ENCODE measurements at regions not wholly inside any gene's neighbourhood (a gene's known extent, or its start where the extent isn't known, plus 50 kb on each side); places are given as distances from the start of the nearest gene placed in this dataset.
"Not testable (repeated sequence)": the region's sequence is repeated elsewhere in the genome, so short reads cannot be mapped to it uniquely, and the experiment has no call there.

- intact Hi-C loops (cut with micrococcal nuclease), result no loop called here
Measured at GRCh38 chr10:91002656-91003055, 81.8 kb upstream of the ANKRD1 start.

DNA sequence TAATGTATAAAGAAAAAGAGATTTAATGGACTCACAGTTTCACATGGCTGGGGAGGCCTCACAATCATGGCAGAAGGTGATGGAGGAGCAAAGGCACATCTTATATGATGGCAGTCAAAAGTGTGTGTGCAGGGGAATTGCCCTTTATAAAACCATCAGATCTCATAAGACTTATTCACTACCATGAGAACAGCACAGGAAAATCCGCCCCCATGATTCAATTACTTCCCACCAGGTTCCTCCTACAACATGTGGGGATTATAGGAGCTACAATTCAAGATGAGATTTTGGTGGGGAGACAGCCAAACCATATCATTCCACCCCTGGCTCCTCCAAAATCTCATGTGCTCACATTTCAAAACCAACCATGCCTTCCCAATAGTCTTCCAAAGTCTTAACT is 82.5 kb upstream of the ANKRD1 start:
- intact Hi-C loops (cut with micrococcal nuclease), result not testable (repeated sequence)

- intact Hi-C loops (cut with micrococcal nuclease), result loop anchor here (5.0 kb wide), 2 partner anchors 367 to 1587 kb away; partner anchors contain the start of gene KIF11
Measured at GRCh38 chr10:91005276-91005675, 84.4 kb upstream of the ANKRD1 start.

GRCh38 chr10:91006001-91006751 is 85.3 kb upstream of the ANKRD1 start:
- intact Hi-C loops (cut with micrococcal nuclease), result loop anchor here (1.0 to 5.0 kb wide), 17 partner anchors 28 to 1586 kb away; partner anchors contain the start of genes HECTD2, KIF11 and RPP30

GRCh38 chr10:91006752-91007346 is 86.0 kb upstream of the ANKRD1 start:
- intact Hi-C loops (cut with micrococcal nuclease), result loop anchor here (1.0 to 5.0 kb wide), 17 partner anchors 27 to 1585 kb away; partner anchors contain the start of genes HECTD2, KIF11 and RPP30

- intact Hi-C loops (cut with micrococcal nuclease), result loop anchor here (2.0 to 5.0 kb wide), 4 partner anchors 137 to 1585 kb away; partner anchors contain the start of genes KIF11 and RPP30
Measured at GRCh38 chr10:91007655-91008054, 86.8 kb upstream of the ANKRD1 start.

DNA sequence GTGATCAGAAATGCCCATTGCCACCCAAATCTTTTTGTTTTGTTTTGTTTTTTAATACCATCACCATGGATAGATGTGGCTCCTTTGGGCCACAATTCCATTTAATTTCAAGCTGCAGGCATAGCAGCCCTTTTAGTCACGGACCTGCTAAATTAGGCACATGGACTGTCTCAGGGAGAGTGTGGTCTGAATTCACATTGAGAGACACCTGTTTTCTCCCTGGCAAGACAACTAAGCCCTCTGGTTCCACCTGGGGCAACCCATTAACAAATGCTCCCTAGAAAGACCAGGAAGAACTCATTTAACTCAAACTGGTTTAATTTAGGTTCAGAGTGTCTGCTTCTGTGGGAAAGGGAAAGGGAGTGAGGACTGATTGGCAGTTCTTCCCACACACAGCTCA is 88.2 kb upstream of the ANKRD1 start:
- intact Hi-C loops (cut with micrococcal nuclease), result loop anchor here (5.0 kb wide), 2 partner anchors 363 to 1583 kb away; partner anchors contain the start of gene KIF11

DNA sequence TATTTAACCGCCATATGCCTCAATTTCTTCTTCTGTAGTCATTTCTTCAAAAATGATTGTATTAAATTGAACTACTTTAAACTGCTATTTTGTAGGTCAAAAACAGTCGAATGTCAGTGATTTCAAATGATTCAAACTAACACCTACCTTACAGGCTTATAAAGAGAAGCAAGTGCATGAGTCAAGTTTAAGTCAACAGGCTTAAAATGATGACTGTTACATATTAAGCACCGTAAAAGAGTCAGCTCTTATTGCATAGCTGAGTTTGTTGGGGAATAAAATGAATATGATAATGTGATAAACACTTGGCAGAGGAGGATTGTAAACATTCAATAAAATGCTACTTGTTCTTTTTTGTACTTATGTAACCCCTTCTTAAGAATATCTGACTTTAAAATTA is 90.1 kb upstream of the ANKRD1 start:
- intact Hi-C loops (cut with micrococcal nuclease), result no loop called here

DNA sequence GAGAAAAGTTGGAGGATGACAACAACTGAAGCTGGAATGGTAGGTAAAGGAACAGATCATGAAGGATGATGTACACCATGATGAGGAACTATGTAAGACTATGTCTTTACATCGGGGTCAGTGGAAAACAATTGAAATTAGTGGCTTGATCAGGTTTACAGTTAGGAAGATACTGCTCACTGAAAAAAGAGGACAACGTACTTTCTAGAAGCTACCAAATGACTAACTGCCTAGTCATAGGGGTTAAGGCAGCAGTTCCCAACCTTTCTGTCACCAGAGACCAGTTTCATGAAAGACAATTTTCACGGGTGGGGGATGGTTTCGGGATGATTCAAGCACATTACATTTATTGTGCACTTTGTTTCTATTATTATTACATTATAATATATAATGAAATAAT is 91.6 kb upstream of the ANKRD1 start:
- intact Hi-C loops (cut with micrococcal nuclease), result no loop called here

GRCh38 chr10:91013985-91014384 is 93.1 kb upstream of the ANKRD1 start:
- intact Hi-C loops (cut with micrococcal nuclease), result no loop called here

GRCh38 chr10:91017198-91017597 is 96.3 kb upstream of the ANKRD1 start:
- intact Hi-C loops (cut with micrococcal nuclease), result no loop called here

DNA sequence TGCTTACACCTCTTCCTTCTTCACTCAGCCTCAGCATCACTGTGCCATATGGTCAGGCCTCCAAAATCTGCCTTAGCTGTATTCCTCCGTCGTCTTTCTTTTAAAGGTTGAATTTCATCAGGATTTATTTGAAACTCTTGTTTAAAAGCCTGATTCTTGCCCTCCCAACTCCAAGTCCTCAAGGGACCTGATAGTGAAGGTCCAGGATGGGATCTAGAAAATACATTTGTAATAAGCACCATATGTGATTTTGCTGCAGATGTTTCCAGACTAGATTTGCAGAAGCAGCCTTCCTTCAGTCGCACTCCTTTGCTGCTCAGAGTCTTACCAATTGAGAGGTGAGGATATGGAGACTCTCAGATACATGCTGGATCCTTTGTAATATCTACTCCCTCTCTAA is 101.0 kb upstream of the ANKRD1 start:
- intact Hi-C loops (cut with micrococcal nuclease), result no loop called here

- intact Hi-C loops (cut with micrococcal nuclease), result no loop called here
Measured at GRCh38 chr10:91022390-91022789, 101.5 kb upstream of the ANKRD1 start.

DNA sequence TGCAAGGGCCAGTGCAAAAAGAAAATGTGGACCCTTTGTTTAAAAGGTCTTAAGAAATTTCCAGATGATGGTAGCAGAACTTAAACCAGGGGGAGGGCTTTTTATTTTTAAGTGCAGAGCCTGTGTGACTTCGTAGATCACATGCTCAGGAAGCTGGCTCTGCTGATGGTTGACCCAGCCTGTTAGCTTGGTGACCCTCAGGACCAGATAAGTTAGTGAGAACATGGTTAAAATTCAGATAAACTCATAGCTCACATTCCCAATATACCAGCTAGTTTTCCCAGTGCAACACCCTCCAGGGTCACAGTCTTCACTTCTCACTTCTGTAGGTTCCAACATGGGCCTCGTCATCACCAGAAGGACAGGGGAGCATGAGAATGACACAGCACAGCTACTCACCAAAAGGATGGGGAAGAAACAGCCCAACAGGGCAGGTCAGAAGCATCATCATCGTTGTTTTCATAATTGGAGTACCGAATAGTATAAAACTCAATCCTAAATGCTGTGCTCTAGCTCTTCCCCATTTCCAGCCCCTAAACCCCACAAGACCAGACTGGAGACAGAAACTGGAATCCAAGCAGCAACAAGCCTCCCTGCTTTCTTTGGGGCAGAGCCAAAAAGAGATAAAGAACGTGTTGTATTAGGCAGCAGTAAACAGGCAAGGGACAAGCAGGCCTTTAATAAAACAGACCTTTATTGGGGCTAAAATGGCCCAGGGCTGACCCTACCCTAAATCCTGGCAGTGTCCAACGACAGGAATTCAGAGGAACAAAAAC is 102.2 kb upstream of the ANKRD1 start:
- intact Hi-C loops (cut with micrococcal nuclease), result no loop called here

- intact Hi-C loops (cut with micrococcal nuclease), result no loop called here
Measured at GRCh38 chr10:91023700-91024398, 103.0 kb upstream of the ANKRD1 start.

DNA sequence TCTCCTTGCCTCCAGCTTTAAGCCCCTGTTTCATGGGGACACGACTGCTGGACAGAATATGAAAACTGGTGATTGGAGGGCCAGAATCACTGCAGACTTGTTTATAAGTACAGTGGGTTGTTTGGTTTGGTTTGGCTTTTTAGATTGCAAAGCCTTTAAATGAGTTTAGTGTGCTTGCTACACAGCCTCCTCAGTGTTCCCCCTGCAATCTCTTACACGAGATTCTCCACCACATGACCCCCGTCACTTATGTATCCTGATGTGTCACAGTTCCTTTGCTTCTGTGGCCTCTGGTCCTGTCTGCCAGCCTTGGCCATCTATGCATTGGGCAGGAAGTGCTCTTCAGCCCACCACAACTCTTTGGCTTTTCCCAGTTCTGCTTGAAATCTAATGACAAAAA is 103.7 kb upstream of the ANKRD1 start:
- intact Hi-C loops (cut with micrococcal nuclease), result no loop called here

GRCh38 chr10:91032611-91033206 is 111.8 kb upstream of the ANKRD1 start:
- intact Hi-C loops (cut with micrococcal nuclease), result loop anchor here (5.0 kb wide), 1 partner anchor 1560 kb away; the partner anchor contains the start of gene KIF11

DNA sequence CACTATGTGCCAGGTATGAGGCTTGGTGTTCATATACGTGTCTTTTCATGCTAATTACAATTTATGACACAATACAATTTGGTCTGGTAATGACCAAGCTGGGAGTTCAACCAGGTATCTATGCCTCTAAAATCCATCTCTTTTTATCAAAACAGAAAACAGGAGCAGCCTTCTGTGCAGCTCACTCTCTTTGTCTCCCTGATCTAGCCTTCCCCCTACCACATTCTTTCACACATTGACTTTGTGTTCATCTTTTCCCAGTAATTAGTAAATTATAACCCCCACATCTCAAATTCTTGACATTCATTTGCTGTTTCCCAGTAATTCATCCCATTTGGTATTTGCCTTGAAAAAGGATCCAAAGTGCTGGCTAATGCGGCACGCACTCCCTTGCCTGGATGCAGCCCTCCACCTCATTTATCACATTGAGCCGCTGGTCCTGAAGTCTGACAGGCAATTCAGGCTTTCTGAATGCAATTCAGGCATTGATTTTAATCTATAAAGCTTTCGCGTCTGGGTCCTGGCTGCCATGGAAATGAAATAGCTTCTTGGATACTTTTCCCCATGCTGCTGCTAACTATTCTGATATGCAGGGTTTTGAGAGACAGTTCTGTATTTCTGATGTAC is 112.5 kb upstream of the ANKRD1 start:
- intact Hi-C loops (cut with micrococcal nuclease), result loop anchor here (5.0 kb wide), 1 partner anchor 1559 kb away; the partner anchor contains the start of gene KIF11

DNA sequence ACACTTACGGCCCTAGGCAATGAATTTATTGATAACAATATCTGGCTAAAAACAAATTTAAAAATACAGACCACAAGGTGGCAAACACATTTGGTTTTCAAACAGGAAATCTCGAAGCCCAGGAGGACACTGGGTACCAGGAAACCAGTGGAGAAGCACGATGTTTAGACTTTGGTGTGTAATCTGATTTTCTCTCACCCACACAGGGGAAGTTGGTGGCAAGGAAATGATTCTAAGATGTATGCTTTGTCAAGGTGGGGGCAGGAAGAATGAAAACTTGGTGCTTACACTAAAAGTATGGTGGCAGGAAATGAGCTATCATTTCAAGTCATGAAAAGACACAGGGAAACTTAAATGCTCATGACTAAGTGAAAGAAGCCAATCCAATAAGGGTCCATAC is 113.2 kb upstream of the ANKRD1 start:
- intact Hi-C loops (cut with micrococcal nuclease), result loop anchor here (1.0 to 5.0 kb wide), 2 partner anchors 28 to 1558 kb away; partner anchors contain the start of gene KIF11
